EH (cell line): ENCODE measurements at regions not wholly inside any gene's neighbourhood (a gene's known extent, or its start where the extent isn't known, plus 50 kb on each side); places are given as distances from the start of the nearest gene placed in this dataset.

ENCODE experiments used
- DNase-seq: peaks from one replicate; pipeline ENCODE4 v3.0.0-alpha.2; 2015; ENCODE audit warnings: low read depth

- peak; percentile 75 for DNase-seq
Measured at GRCh38 chr2:46850742-46851141, 64.9 kb downstream of the MCFD2 start.

GRCh38 chr2:46849721-46850556 lies 65.7 kb downstream of the MCFD2 start:
- peak; percentile 62 for DNase-seq

- no peak for DNase-seq
Measured at GRCh38 chr2:46849046-46849715, 66.4 kb downstream of the MCFD2 start.

- DNase-seq = no peak
Measured at GRCh38 chr2:46848447-46848846, 67.2 kb downstream of the MCFD2 start.

GRCh38 chr2:46847726-46848412 lies 67.7 kb downstream of the MCFD2 start:
- peak; percentile 87 for DNase-seq

GRCh38 chr2:46847185-46847710 lies 68.4 kb downstream of the MCFD2 start:
- peak; percentile 97 for DNase-seq

GRCh38 chr2:46846536-46846935 lies 69.1 kb downstream of the MCFD2 start:
- peak; percentile 47 for DNase-seq

- peak; percentile 50 for DNase-seq
Measured at GRCh38 chr2:46845542-46846486, 69.8 kb downstream of the MCFD2 start.

GRCh38 chr2:46844443-46844842 lies 71.2 kb downstream of the MCFD2 start:
- DNase-seq = no peak

GRCh38 chr2:46844034-46844433 lies 71.6 kb downstream of the MCFD2 start:
- no peak for DNase-seq

GRCh38 chr2:46843316-46843715 lies 72.3 kb downstream of the MCFD2 start:
- peak; percentile 71 for DNase-seq

GRCh38 chr2:46842876-46843275 lies 72.7 kb downstream of the MCFD2 start:
- no peak for DNase-seq

GRCh38 chr2:46841621-46842020 lies 74.0 kb downstream of the MCFD2 start:
- DNase-seq = no peak

- no peak for DNase-seq
Measured at GRCh38 chr2:46839045-46839444, 76.6 kb downstream of the MCFD2 start.

- DNase-seq = no peak
Measured at GRCh38 chr2:46837704-46838103, 77.9 kb downstream of the MCFD2 start.

- no peak for DNase-seq
Measured at GRCh38 chr2:46837112-46837454, 78.5 kb downstream of the MCFD2 start.

- DNase-seq = peak; percentile 75
Measured at GRCh38 chr2:46836295-46837111, 79.1 kb downstream of the MCFD2 start.

- DNase-seq = no peak
Measured at GRCh38 chr2:46835520-46835919, 80.1 kb downstream of the MCFD2 start.

GRCh38 chr2:46832543-46832942 lies 83.1 kb downstream of the MCFD2 start:
- no peak for DNase-seq

GRCh38 chr2:46831869-46832265 lies 83.7 kb downstream of the MCFD2 start:
- DNase-seq = no peak
